ENCODE measurements at regions not wholly inside any gene's neighbourhood (a gene's known extent, or its start where the extent isn't known, plus 50 kb on each side); places are given as distances from the start of the nearest gene placed in this dataset.
"Not testable (repeated sequence)": the region's sequence is repeated elsewhere in the genome, so short reads cannot be mapped to it uniquely, and the experiment has no call there.

DNA sequence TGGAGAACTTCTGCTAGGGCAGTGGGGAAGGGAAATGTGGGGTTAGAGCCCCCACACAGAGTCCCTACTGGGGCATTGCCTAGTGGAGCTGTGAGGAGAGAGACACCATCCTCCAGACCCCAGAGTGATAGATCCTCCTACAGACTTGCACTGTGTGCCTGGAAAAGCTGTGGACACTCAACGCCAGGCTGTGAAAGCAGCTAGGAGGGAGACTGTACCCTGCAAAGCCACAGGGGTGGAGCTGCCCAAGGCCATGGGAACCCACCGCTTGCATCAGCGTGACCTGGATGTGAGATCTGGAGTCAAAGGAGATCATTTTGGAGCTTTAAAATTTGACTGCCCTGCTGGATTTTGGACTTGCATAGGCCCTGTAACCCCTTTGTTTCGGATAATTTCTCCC lies 69.4 kb upstream of the GRIN3A start:
- H3K9me3 ChIP-seq (ENCODE audit: low read length); in situ Hi-C loops (cut with HindIII; ENCODE audit: extremely low pct_ligation_motif_present, low pct_unique_long_range_greater_than_20kb); FAIRE-seq; H3K36me3 ChIP-seq (replicated peaks in 1 of 2; ENCODE audit: control insufficient read depth in 1 of 2, insufficient read depth in 2 of 2, low read length in 2 of 2); H3K27me3 ChIP-seq (ENCODE audit: control insufficient read depth in 1 of 2, insufficient read depth in 2 of 2, low read length in 2 of 2); H3K4me2 ChIP-seq (ENCODE audit: low read depth, low read length); H4K20me1 ChIP-seq (ENCODE audit: insufficient read depth, low read length); CTCF ChIA-PET (ENCODE audit: low intra/inter-chr PET ratio, low total read pairs); H3K4me3 ChIP-seq (replicated peaks in 1 of 3; ENCODE audit: insufficient read depth in 1 of 3, low read depth in 2 of 3, low read length in 3 of 3); H3K27ac ChIP-seq (ENCODE audit: extremely low read length, insufficient read depth, low read length); H3K9ac ChIP-seq (ENCODE audit: insufficient read depth, low read depth, low read length); H2AFZ ChIP-seq (ENCODE audit: low read length); POLR2A ChIA-PET; H3K79me2 ChIP-seq (ENCODE audit: insufficient read depth, low read length); H3K4me1 ChIP-seq (ENCODE audit: insufficient read depth, low read length); DNase-seq (ENCODE audit: low spot score); intact Hi-C loops (cut with micrococcal nuclease; ENCODE audit: unreplicated experiment); ATAC-seq; BruUV-seq (replicated peaks): not testable (repeated sequence)
- WGBS (ENCODE audit: low lambda C conversion rate) = 0% methylated on average over 1 of the region's 4 CpGs

DNA sequence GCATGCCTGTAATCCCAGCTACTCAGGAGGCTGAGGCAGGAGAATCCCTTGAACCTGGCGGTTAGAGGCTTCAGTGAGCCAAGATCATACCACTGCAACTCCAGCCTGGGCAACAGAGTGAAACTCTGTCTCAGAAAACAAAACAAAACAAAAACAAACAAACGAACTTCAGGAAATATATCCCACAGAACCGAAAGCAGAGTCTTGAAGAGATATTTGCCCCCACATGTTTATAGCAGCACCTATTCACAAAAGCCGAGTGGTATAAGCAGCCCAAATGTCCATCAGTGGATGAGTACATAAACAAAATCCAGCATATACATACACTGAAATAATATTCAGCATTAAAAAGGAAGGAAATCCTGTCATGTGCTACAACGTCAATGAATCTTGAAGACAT lies 57.6 kb upstream of the GRIN3A start:
- 8% methylated on average over 5 of the region's 5 CpGs for WGBS (ENCODE audit: low lambda C conversion rate)
- intact Hi-C loops (cut with micrococcal nuclease; ENCODE audit: unreplicated experiment) (no loop called here), in situ Hi-C loops (cut with HindIII; ENCODE audit: extremely low pct_ligation_motif_present, low pct_unique_long_range_greater_than_20kb) (no loop called here)
- H3K27me3 ChIP-seq (ENCODE audit: control insufficient read depth in 1 of 2, insufficient read depth in 2 of 2, low read length in 2 of 2) = no peaks in the 10 kb centered on the region
- H3K4me2 ChIP-seq (ENCODE audit: low read depth, low read length) = no peak overlapping the region
- ATAC-seq (no peak), DNase-seq (ENCODE audit: low spot score) (no peak), FAIRE-seq (no peak)
- H4K20me1 ChIP-seq (ENCODE audit: insufficient read depth, low read length) = no peaks in the 10 kb centered on the region
- TF ChIP-seq CHCHD3 (CRISPR knock-in tag; IDR thresholded peaks at IDR 0.05) (no peak), ZNF260 (CRISPR knock-in tag; IDR thresholded peaks at IDR 0.05; ENCODE audit: borderline replicate concordance, low read depth) (no peak), MXD4 (CRISPR knock-in tag; IDR thresholded peaks at IDR 0.05) (no peak), ZNF567 (CRISPR knock-in tag; IDR thresholded peaks at IDR 0.05; ENCODE audit: borderline replicate concordance) (no peak), BHLHE40 (IDR thresholded peaks at IDR 0.05; ENCODE audit: low read length) (no peak), NR2C2 (CRISPR knock-in tag; IDR thresholded peaks at IDR 0.05; ENCODE audit: borderline replicate concordance) (no peak), CBX5 (CRISPR knock-in tag; IDR thresholded peaks at IDR 0.05; ENCODE audit: borderline replicate concordance) (no peak), ZSCAN31 (CRISPR knock-in tag; IDR thresholded peaks at IDR 0.05; ENCODE audit: low read depth) (no peak), ZHX1 (CRISPR knock-in tag; IDR thresholded peaks at IDR 0.05; ENCODE audit: low read depth) (no peak), SIX4 (CRISPR knock-in tag; IDR thresholded peaks at IDR 0.05) (no peak)
- TF ChIP-seq, protein P1, sequence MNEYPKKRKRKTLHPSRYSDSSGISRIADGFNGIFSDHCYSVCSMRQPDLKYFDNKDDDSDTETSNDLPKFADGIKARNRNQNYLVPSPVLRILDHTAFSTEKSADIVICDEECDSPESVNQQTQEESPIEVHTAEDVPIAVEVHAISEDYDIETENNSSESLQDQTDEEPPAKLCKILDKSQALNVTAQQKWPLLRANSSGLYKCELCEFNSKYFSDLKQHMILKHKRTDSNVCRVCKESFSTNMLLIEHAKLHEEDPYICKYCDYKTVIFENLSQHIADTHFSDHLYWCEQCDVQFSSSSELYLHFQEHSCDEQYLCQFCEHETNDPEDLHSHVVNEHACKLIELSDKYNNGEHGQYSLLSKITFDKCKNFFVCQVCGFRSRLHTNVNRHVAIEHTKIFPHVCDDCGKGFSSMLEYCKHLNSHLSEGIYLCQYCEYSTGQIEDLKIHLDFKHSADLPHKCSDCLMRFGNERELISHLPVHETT (CRISPR knock-in tag; conservative IDR thresholded peaks at IDR 0.05) = no peak
- TF ChIP-seq, protein P2, sequence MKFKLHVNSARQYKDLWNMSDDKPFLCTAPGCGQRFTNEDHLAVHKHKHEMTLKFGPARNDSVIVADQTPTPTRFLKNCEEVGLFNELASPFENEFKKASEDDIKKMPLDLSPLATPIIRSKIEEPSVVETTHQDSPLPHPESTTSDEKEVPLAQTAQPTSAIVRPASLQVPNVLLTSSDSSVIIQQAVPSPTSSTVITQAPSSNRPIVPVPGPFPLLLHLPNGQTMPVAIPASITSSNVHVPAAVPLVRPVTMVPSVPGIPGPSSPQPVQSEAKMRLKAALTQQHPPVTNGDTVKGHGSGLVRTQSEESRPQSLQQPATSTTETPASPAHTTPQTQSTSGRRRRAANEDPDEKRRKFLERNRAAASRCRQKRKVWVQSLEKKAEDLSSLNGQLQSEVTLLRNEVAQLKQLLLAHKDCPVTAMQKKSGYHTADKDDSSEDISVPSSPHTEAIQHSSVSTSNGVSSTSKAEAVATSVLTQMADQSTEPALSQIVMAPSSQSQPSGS (CRISPR knock-in tag; IDR thresholded peaks at IDR 0.05) = no peak
- H3K9me3 ChIP-seq (ENCODE audit: low read length) = no peaks in the 10 kb centered on the region
- H3K79me2 ChIP-seq (ENCODE audit: insufficient read depth, low read length) = no peaks in the 10 kb centered on the region
- no peak overlapping the region for H2AFZ ChIP-seq (ENCODE audit: low read length)
- ChIA-PET CTCF (ENCODE audit: low intra/inter-chr PET ratio, low total read pairs) (no interaction called here), POLR2A (no interaction called here)
- no TSS peak for BruUV-seq (replicated peaks)
- H3K4me1 ChIP-seq (ENCODE audit: insufficient read depth, low read length) = no peaks in the 10 kb centered on the region
- no peak overlapping the region for H3K4me3 ChIP-seq (replicated peaks in 1 of 3; ENCODE audit: insufficient read depth in 1 of 3, low read depth in 2 of 3, low read length in 3 of 3)
- no peak overlapping the region for H3K27ac ChIP-seq (ENCODE audit: extremely low read length, insufficient read depth, low read length)
- H3K9ac ChIP-seq (ENCODE audit: insufficient read depth, low read depth, low read length) = no peak overlapping the region
- H3K36me3 ChIP-seq (replicated peaks in 1 of 2; ENCODE audit: control insufficient read depth in 1 of 2, insufficient read depth in 2 of 2, low read length in 2 of 2) = no peaks in the 10 kb centered on the region

Measured in HepG2 (cell line).